Smooth muscle cell (in vitro differentiated cells): ENCODE measurements at regions not wholly inside any gene's neighbourhood (a gene's known extent, or its start where the extent isn't known, plus 50 kb on each side); places are given as distances from the start of the nearest gene placed in this dataset.

Source experiments
- DNase-seq: peaks from one replicate; lab custom pipeline; 2025; ENCODE audit not compliant: unreplicated experiment; lab: John Stamatoyannopoulos, UW
- H2AFZ ChIP-seq: fragments of 200-600 bp; sonication (generic); 2 replicates; pipeline ENCODE4 v1.6.0; 2016; ENCODE audit warnings: antibody characterized with exemption, low read depth, mild to moderate bottlenecking
- H3F3A ChIP-seq: fragments of 200-600 bp; sonication (generic); 2 replicates; pipeline ENCODE4 v1.6.0; 2017; ENCODE audit warnings: antibody characterized with exemption, low read depth
- H3K27ac ChIP-seq: fragments of 200-600 bp; sonication (generic); 2 replicates; pipeline ENCODE4 v1.5.1; 2016; ENCODE audit warnings: low read depth, mild to moderate bottlenecking
- H3K27me3 ChIP-seq: fragments of 200-600 bp; sonication (generic); 2 replicates; pipeline ENCODE4 v1.6.1; 2016; ENCODE audit warnings: low read depth, mild to moderate bottlenecking
- H3K36me3 ChIP-seq: fragments of 200-600 bp; sonication (generic); 2 replicates; pipeline ENCODE4 v1.5.1; 2016; ENCODE audit warnings: low read depth
- H3K4me1 ChIP-seq: fragments of 200-600 bp; sonication (generic); 2 replicates; pipeline ENCODE4 v1.5.1; 2016; ENCODE audit warnings: low read depth
- H3K4me2 ChIP-seq: fragments of 200-600 bp; sonication (generic); 2 replicates; pipeline ENCODE4 v1.6.0; 2016; ENCODE audit warnings: mild to moderate bottlenecking
- H3K4me3 ChIP-seq: fragments of 200-600 bp; sonication (generic); 2 replicates; pipeline ENCODE4 v1.5.1; 2016; ENCODE audit warnings: mild to moderate bottlenecking
- H3K79me2 ChIP-seq: fragments of 200-600 bp; sonication (generic); 2 replicates; pipeline ENCODE4 v1.6.0; 2016; ENCODE audit warnings: low read depth, mild to moderate bottlenecking
- H3K9ac ChIP-seq: fragments of 200-600 bp; sonication (generic); 2 replicates; pipeline ENCODE4 v1.6.0; 2016; ENCODE audit warnings: low read depth
- H3K9me3 ChIP-seq: fragments of 200-600 bp; sonication (generic); replicated peaks from 2 replicates; pipeline ENCODE4 v1.5.1; 2016; ENCODE audit warnings: low read depth
- H4K20me1 ChIP-seq: fragments of 200-600 bp; sonication (generic); 2 replicates; pipeline ENCODE4 v1.6.0; 2016; ENCODE audit warnings: low read depth
- CTCF ChIP-seq: fragments of 200-600 bp; sonication (generic); IDR thresholded peaks from 2 replicates; pipeline ENCODE4 v1.5.1; 2017; ENCODE audit warnings: borderline replicate concordance, mild to moderate bottlenecking, antibody characterized with exemption; ENCODE audit not compliant: insufficient read depth, poor library complexity, severe bottlenecking
- WGBS: methylation state at CpG from one replicate; pipeline ENCODE4 v1.1.7; 2016; ENCODE audit warnings: low lambda C conversion rate; 5-methylcytosine and 5-hydroxymethylcytosine counted together

GRCh38 chr17:72465191-72466024 is 344.6 kb downstream of the SOX9 start:
- no peaks in the 10 kb centered on the region for H3K36me3 ChIP-seq
- H2AFZ ChIP-seq, result no peak overlapping the region
- H3K9ac ChIP-seq, result peak overlapping the region; percentile 81
- H3F3A ChIP-seq, result peaks cover 20% of the 10 kb centered on the region
- H4K20me1 ChIP-seq, result peaks cover 7% of the 10 kb centered on the region
- no peaks in the 10 kb centered on the region for H3K27me3 ChIP-seq
- WGBS, result 32% methylated on average over 18 of the region's 18 CpGs
- H3K27ac ChIP-seq, result peak overlapping the region; percentile 91
- no peaks in the 10 kb centered on the region for H3K9me3 ChIP-seq
- no peaks in the 10 kb centered on the region for H3K79me2 ChIP-seq
- no peak for DNase-seq
- peak overlapping the region; percentile 80 for H3K4me2 ChIP-seq
- H3K4me3 ChIP-seq, result peak overlapping the region; percentile 27
- peaks cover 30% of the 10 kb centered on the region for H3K4me1 ChIP-seq
- TF ChIP-seq CTCF, result no peak

GRCh38 chr17:72466199-72466598 is 345.4 kb downstream of the SOX9 start:
- peak overlapping the region; percentile 81 for H3K9ac ChIP-seq
- TF ChIP-seq CTCF, result no peak
- H3K79me2 ChIP-seq, result no peaks in the 10 kb centered on the region
- no peaks in the 10 kb centered on the region for H3K36me3 ChIP-seq
- H3K9me3 ChIP-seq, result no peaks in the 10 kb centered on the region
- H3K27me3 ChIP-seq, result no peaks in the 10 kb centered on the region
- H2AFZ ChIP-seq, result no peak overlapping the region
- peak overlapping the region; percentile 80 for H3K4me2 ChIP-seq
- peaks cover 15% of the 10 kb centered on the region for H4K20me1 ChIP-seq
- peak overlapping the region; percentile 91 for H3K27ac ChIP-seq
- peaks cover 30% of the 10 kb centered on the region for H3K4me1 ChIP-seq
- H3F3A ChIP-seq, result peaks cover 20% of the 10 kb centered on the region
- no peak for DNase-seq
- H3K4me3 ChIP-seq, result no peak overlapping the region

- H3K9ac ChIP-seq, result peak overlapping the region; percentile 81
- WGBS, result 64% methylated on average over 3 of the region's 3 CpGs
- peaks cover 30% of the 10 kb centered on the region for H3K4me1 ChIP-seq
- no peak overlapping the region for H2AFZ ChIP-seq
- H3K4me3 ChIP-seq, result no peak overlapping the region
- no peaks in the 10 kb centered on the region for H3K79me2 ChIP-seq
- no peak for TF ChIP-seq CTCF
- no peaks in the 10 kb centered on the region for H3K27me3 ChIP-seq
- no peaks in the 10 kb centered on the region for H3K36me3 ChIP-seq
- no peak for DNase-seq
- peaks cover 20% of the 10 kb centered on the region for H3F3A ChIP-seq
- H4K20me1 ChIP-seq, result peaks cover 17% of the 10 kb centered on the region
- H3K4me2 ChIP-seq, result peak overlapping the region; percentile 80
- H3K9me3 ChIP-seq, result no peaks in the 10 kb centered on the region
- peak overlapping the region; percentile 91 for H3K27ac ChIP-seq
Observed at GRCh38 chr17:72466606-72467005, 345.8 kb downstream of the SOX9 start.
